Endothelial cell of umbilical vein (primary cell): ENCODE measurements at regions not wholly inside any gene's neighbourhood (a gene's known extent, or its start where the extent isn't known, plus 50 kb on each side); places are given as distances from the start of the nearest gene placed in this dataset.

ENCODE experiments used
- BruUV-seq: library from RNA; stranded (reverse); fragments of 400-500 nt; replicated peaks from 2 replicates; lab custom pipeline; 2021; lab: Mats Ljungman, UMichigan
- CTCF ChIA-PET: fragments of 300-600, 350-600 bp; sonication (Branson Sonifier 250); formaldehyde crosslinking; loops from one replicate; lab custom pipeline; 2021; ENCODE audit warnings: antibody characterized with exemption, inconsistent platforms; lab: Charles Lee
- POLR2A ChIA-PET: fragments of 300-600, 350-600 bp; sonication (Branson Sonifier 250); formaldehyde crosslinking; loops from one replicate; lab custom pipeline; 2021; ENCODE audit warnings: antibody characterized with exemption, inconsistent platforms; lab: Charles Lee
- DNase-seq: peaks from one replicate; pipeline ENCODE4 v3.0.0-alpha.2; 2011; ENCODE audit warnings: low read depth, low spot score
- FAIRE-seq: peaks from 2 replicates; lab custom pipeline; 2011; peaks lifted over from hg19 to GRCh38; lab: Jason Lieb, UNC
- H2AFZ ChIP-seq: 2 replicates; pipeline ENCODE4 v1.6.0; 2012; ENCODE audit warnings: low read depth, low read length, control low read depth, inconsistent platforms
- H3K27ac ChIP-seq: 2 replicates; pipeline ENCODE4 v1.5.1; 2011; ENCODE audit warnings: low read depth, mild to moderate bottlenecking, control low read depth, low read length, moderate library complexity; ENCODE audit not compliant: insufficient read depth
- H3K27me3 ChIP-seq, 2 experiments: 2 replicates each; pipeline versions ENCODE4 v1.6.0 to v1.6.1; 2011; ENCODE audit warnings: low read length in 2 of 2, mixed read lengths in 1 of 2; ENCODE audit not compliant: control insufficient read depth in 2 of 2, insufficient read depth in 2 of 2
- H3K36me3 ChIP-seq, 2 experiments: 2 replicates in 1 of 2; 3 replicates in 1 of 2; pipeline ENCODE4 v1.5.1; 2011; ENCODE audit warnings: low read length in 2 of 2, mild to moderate bottlenecking in 1 of 2, moderate library complexity in 1 of 2; ENCODE audit not compliant: control insufficient read depth in 2 of 2, insufficient read depth in 2 of 2; ENCODE audit errors: extremely low read depth in 1 of 2
- H3K4me1 ChIP-seq: 3 replicates; pipeline ENCODE4 v1.5.1; 2011; ENCODE audit warnings: mild to moderate bottlenecking, low read length; ENCODE audit not compliant: control insufficient read depth, insufficient read depth; ENCODE audit errors: extremely low read depth
- H3K4me2 ChIP-seq: 2 replicates; pipeline ENCODE4 v1.6.1; 2011; ENCODE audit warnings: low read length, control low read depth, mixed read lengths; ENCODE audit not compliant: insufficient read depth
- H3K4me3 ChIP-seq, 3 experiments: fragments of 200-600 bp in 1 of 3; sonication (generic), shearing (Covaris generic) in 1 of 3; replicated peaks in 1 of 3; 2 replicates each; pipeline ENCODE4 v1.5.1; 2011 to 2016; ENCODE audit warnings: control low read depth in 3 of 3, low read length in 3 of 3, mild to moderate bottlenecking in 2 of 3, inconsistent platforms in 1 of 3, low read depth in 1 of 3, moderate library complexity in 1 of 3; ENCODE audit not compliant: insufficient read depth in 1 of 3
- H3K79me2 ChIP-seq: 2 replicates; pipeline ENCODE4 v1.6.0; 2012; ENCODE audit warnings: low read length, inconsistent platforms; ENCODE audit not compliant: control insufficient read depth, insufficient read depth
- H3K9ac ChIP-seq: replicated peaks from 2 replicates; pipeline ENCODE3; 2011; ENCODE audit warnings: low read length, control low read depth; ENCODE audit not compliant: insufficient read depth; ENCODE audit errors: extremely low read depth
- H3K9me1 ChIP-seq: replicated peaks from 3 replicates; pipeline ENCODE4 v1.6.0; 2011; ENCODE audit warnings: mild to moderate bottlenecking, low read length; ENCODE audit not compliant: control insufficient read depth, insufficient read depth; ENCODE audit errors: extremely low read depth
- H3K9me3 ChIP-seq: replicated peaks from 2 replicates; pipeline ENCODE4 v1.5.1; 2012; ENCODE audit warnings: low read length, inconsistent platforms; ENCODE audit not compliant: control insufficient read depth, insufficient read depth
- H4K20me1 ChIP-seq: replicated peaks from 2 replicates; pipeline ENCODE3; 2011; ENCODE audit warnings: mild to moderate bottlenecking, low read length; ENCODE audit not compliant: control insufficient read depth, insufficient read depth; ENCODE audit errors: extremely low read depth
- CTCF ChIP-seq, 2 donors: IDR thresholded peaks; 1 replicate in 1 of 2; 2 replicates in 1 of 2; pipeline ENCODE4 v1.5.1; 2011; ENCODE audit warnings: low read length in 2 of 2, mild to moderate bottlenecking in 2 of 2, moderate library complexity in 2 of 2, control low read depth in 1 of 2, inconsistent platforms in 1 of 2, low read depth in 1 of 2; ENCODE audit not compliant: insufficient read depth in 1 of 2; ENCODE audit errors: extremely low read depth in 1 of 2
- EZH2 ChIP-seq: IDR thresholded peaks from 2 replicates; pipeline ENCODE4 v1.6.1; 2012; ENCODE audit warnings: borderline replicate concordance, low read depth, mild to moderate bottlenecking, moderate library complexity, low read length, inconsistent platforms; ENCODE audit not compliant: severe bottlenecking
- FOS ChIP-seq: IDR thresholded peaks from 2 replicates; pipeline ENCODE4 v1.6.1; 2011; ENCODE audit warnings: mild to moderate bottlenecking, low read length, moderate library complexity, borderline replicate concordance; ENCODE audit not compliant: insufficient read depth
- GATA2 ChIP-seq: IDR thresholded peaks from 2 replicates; pipeline ENCODE4 v1.7.0; 2011; ENCODE audit warnings: low read depth, mild to moderate bottlenecking, moderate library complexity, mixed read lengths, low read length; ENCODE audit not compliant: insufficient read length, insufficient read depth
- JUN ChIP-seq: IDR thresholded peaks from 2 replicates; pipeline ENCODE4 v1.6.1; 2011; ENCODE audit warnings: borderline replicate concordance, low read depth; ENCODE audit not compliant: insufficient read length, insufficient read depth
- MAX ChIP-seq: IDR thresholded peaks from 2 replicates; pipeline ENCODE4 v1.6.1; 2011; ENCODE audit not compliant: insufficient read depth, insufficient read length
- MYC ChIP-seq: IDR thresholded peaks from one replicate; pipeline ENCODE4 v1.6.1; 2011; ENCODE audit warnings: mild to moderate bottlenecking, low read depth, low read length
- POLR2A ChIP-seq: IDR thresholded peaks from 2 replicates; pipeline ENCODE4 v1.6.1; 2012; ENCODE audit warnings: low read depth, mild to moderate bottlenecking, control low read depth, low read length
- POLR2AphosphoS5 ChIP-seq: IDR thresholded peaks from 2 replicates; pipeline ENCODE4 v1.6.1; 2012; ENCODE audit warnings: low read depth, mild to moderate bottlenecking, control low read depth, low read length, moderate library complexity; ENCODE audit not compliant: insufficient read depth
- dilution Hi-C: fragments of 300-500 bp; cut with MboI; formaldehyde crosslinking; loops from one replicate; pipeline ENCODE4 v1.15.0; 2019; ENCODE audit warnings: low sequenced_read_pairs; ENCODE audit not compliant: extremely low pct_ligation_motif_present
- intact Hi-C: fragments of 100-400 bp; cut with micrococcal nuclease; formaldehyde crosslinking; loops from one replicate; pipeline ENCODE4 v1.10.0; 2022

GRCh38 chrX:144709841-144710240, 537.5 kb upstream of the SPANXN1 start:
- dilution Hi-C loops (no loop called here), intact Hi-C loops (no loop called here)
- Histone ChIP-seq H3K4me2 (no peak overlapping the region), H3K9me3 (no peaks in the 10 kb centered on the region), H3K27ac (no peak overlapping the region), H3K27me3 (no peaks in the 10 kb centered on the region), H3K4me3 (no peak overlapping the region), H3K9me1 (no peaks in the 10 kb centered on the region), H3K79me2 (no peaks in the 10 kb centered on the region), H3K4me1 (no peaks in the 10 kb centered on the region), H2AFZ (no peak overlapping the region), H3K36me3 (no peaks in the 10 kb centered on the region), H3K9ac (no peak overlapping the region), H4K20me1 (no peaks in the 10 kb centered on the region)
- ChIA-PET CTCF (no interaction called here), POLR2A (no interaction called here)
- DNase-seq, result no peak
- FAIRE-seq, result no peak
- TF ChIP-seq JUN, result no peak
- no TSS peak for BruUV-seq

GRCh38 chrX:144715337-144715736, 532.0 kb upstream of the SPANXN1 start:
- Histone ChIP-seq H3K9ac (no peak overlapping the region), H2AFZ (no peak overlapping the region), H3K79me2 (no peaks in the 10 kb centered on the region), H3K36me3 (no peaks in the 10 kb centered on the region), H4K20me1 (no peaks in the 10 kb centered on the region), H3K4me1 (no peaks in the 10 kb centered on the region), H3K4me3 (no peak overlapping the region), H3K27ac (no peak overlapping the region), H3K9me1 (no peaks in the 10 kb centered on the region), H3K9me3 (no peaks in the 10 kb centered on the region), H3K27me3 (no peaks in the 10 kb centered on the region), H3K4me2 (no peak overlapping the region)
- FAIRE-seq (no peak), DNase-seq (no peak)
- dilution Hi-C loops, result no loop called here
- intact Hi-C loops, result no loop called here
- BruUV-seq, result no TSS peak
- POLR2A ChIA-PET, result no interaction called here
- TF ChIP-seq GATA2 (no peak), JUN (no peak), POLR2AphosphoS5 (no peak), MYC (no peak), CTCF (IDR thresholded peaks at IDR 0.05; ENCODE audit: extremely low read depth in 1 of 2, insufficient read depth in 1 of 2, low read depth in 1 of 2, low read length in 2 of 2) (no peak), POLR2A (no peak), MAX (no peak), FOS (no peak), EZH2 (no peak)
- CTCF ChIA-PET, result no interaction called here
